ENCODE measurements at regions not wholly inside any gene's neighbourhood (a gene's known extent, or its start where the extent isn't known, plus 50 kb on each side); places are given as distances from the start of the nearest gene placed in this dataset.

GRCh38 chr1:208639382-208639781, 395.2 kb upstream of the PLXNA2 start:
- Histone ChIP-seq H3K4me1 (no peaks in the 10 kb centered on the region), H3K27ac (no peak overlapping the region), H3K27me3 (peaks cover 8% of the 10 kb centered on the region), H3K36me3 (no peaks in the 10 kb centered on the region), H3K4me3 (no peak overlapping the region), H3K9me3 (no peaks in the 10 kb centered on the region)
- no peak for DNase-seq (ENCODE audit: low spot score in 2 of 2)
- TF ChIP-seq POLR2A (IDR thresholded peaks at IDR 0.05) (no peak), EP300 (IDR thresholded peaks at IDR 0.05) (no peak), POLR2AphosphoS5 (IDR thresholded peaks at IDR 0.05) (no peak)
- TF ChIP-seq, protein P1, sequence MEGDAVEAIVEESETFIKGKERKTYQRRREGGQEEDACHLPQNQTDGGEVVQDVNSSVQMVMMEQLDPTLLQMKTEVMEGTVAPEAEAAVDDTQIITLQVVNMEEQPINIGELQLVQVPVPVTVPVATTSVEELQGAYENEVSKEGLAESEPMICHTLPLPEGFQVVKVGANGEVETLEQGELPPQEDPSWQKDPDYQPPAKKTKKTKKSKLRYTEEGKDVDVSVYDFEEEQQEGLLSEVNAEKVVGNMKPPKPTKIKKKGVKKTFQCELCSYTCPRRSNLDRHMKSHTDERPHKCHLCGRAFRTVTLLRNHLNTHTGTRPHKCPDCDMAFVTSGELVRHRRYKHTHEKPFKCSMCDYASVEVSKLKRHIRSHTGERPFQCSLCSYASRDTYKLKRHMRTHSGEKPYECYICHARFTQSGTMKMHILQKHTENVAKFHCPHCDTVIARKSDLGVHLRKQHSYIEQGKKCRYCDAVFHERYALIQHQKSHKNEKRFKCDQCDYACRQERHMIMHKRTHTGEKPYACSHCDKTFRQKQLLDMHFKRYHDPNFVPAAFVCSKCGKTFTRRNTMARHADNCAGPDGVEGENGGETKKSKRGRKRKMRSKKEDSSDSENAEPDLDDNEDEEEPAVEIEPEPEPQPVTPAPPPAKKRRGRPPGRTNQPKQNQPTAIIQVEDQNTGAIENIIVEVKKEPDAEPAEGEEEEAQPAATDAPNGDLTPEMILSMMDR (IDR thresholded peaks at IDR 0.05) = no peak
- 89% methylated on average over 2 of the region's 2 CpGs for WGBS

DNA sequence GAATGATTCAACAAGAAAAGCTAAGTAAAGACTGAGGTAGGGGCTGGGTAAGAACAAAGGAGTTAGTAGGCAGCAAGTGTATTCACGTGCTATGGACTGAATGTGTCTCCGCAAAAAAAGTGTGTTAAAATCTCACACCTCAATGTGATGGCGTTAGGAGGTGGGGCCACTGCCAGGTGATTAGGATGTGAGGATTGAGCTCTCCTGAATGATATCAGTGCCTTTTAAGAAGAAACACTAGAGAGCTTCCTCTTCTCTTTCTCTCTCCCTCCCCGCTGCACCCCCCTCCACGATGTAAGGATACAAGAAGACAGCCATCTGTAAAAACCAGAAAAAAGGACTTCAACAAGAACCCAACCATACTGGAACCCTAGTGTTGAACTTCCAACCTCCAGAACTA, 396.1 kb upstream of the PLXNA2 start:
- whole genome bisulfite sequencing = 92% methylated on average over 5 of the region's 5 CpGs
- Histone ChIP-seq H3K27ac (no peak overlapping the region), H3K36me3 (no peaks in the 10 kb centered on the region), H3K4me1 (no peaks in the 10 kb centered on the region), H3K27me3 (peaks cover 8% of the 10 kb centered on the region), H3K4me3 (no peak overlapping the region), H3K9me3 (no peaks in the 10 kb centered on the region)
- no peak for DNase-seq (ENCODE audit: low spot score in 2 of 2)
- TF ChIP-seq EP300 (IDR thresholded peaks at IDR 0.05) (no peak), POLR2A (IDR thresholded peaks at IDR 0.05) (no peak), POLR2AphosphoS5 (IDR thresholded peaks at IDR 0.05) (no peak)
- TF ChIP-seq, protein P1 (IDR thresholded peaks at IDR 0.05) = no peak

GRCh38 chr1:208641579-208642280, 397.5 kb upstream of the PLXNA2 start:
- Histone ChIP-seq H3K27me3 (peaks cover 11% of the 10 kb centered on the region), H3K36me3 (no peaks in the 10 kb centered on the region), H3K4me3 (no peak overlapping the region), H3K9me3 (no peaks in the 10 kb centered on the region), H3K27ac (no peak overlapping the region), H3K4me1 (no peaks in the 10 kb centered on the region)
- no peak for DNase-seq (ENCODE audit: low spot score in 2 of 2)
- TF ChIP-seq, protein P1 (IDR thresholded peaks at IDR 0.05) = no peak
- TF ChIP-seq POLR2AphosphoS5 (IDR thresholded peaks at IDR 0.05) (no peak), EP300 (IDR thresholded peaks at IDR 0.05) (no peak), POLR2A (IDR thresholded peaks at IDR 0.05) (no peak)
- 83% methylated on average over 4 of the region's 4 CpGs for WGBS

DNA sequence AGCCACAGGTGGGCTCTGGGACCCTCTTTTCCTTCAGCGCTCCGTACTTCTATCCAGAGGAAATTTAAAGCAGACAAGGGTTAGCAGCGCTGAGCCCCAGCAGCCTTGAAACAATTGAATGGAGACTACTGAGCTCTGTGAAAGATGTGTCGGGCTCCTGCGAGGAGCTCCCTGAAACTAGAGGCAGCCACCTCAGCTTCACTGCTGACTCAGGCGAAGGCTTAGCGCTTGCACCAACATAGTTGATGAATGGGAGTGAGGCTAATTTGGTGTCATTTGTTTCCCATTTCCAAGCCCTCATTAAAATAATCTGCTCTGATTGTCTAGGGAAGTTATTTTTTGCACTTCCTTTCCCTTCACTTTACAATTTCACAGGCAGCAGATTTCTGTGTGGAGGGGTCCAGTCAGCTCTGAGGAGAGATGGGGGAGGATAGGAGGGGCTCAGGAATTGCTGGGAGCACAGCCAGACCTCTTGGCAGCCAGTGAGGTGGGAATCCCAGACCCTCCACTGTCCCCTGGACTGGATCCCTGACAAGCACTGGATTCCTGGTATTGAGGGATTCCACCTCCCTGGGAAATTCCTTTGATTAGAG, 398.9 kb upstream of the PLXNA2 start:
- Histone ChIP-seq H3K4me1 (no peaks in the 10 kb centered on the region), H3K36me3 (no peaks in the 10 kb centered on the region), H3K27me3 (peaks cover 16% of the 10 kb centered on the region), H3K9me3 (no peaks in the 10 kb centered on the region), H3K4me3 (no peak overlapping the region), H3K27ac (no peak overlapping the region)
- TF ChIP-seq, protein P1 (IDR thresholded peaks at IDR 0.05) = no peak
- no peak for TF ChIP-seq EP300 (IDR thresholded peaks at IDR 0.05)
- no peak for TF ChIP-seq POLR2A (IDR thresholded peaks at IDR 0.05)
- no peak for TF ChIP-seq POLR2AphosphoS5 (IDR thresholded peaks at IDR 0.05)
- WGBS = 68% methylated on average over 7 of the region's 7 CpGs
- no peak for DNase-seq (ENCODE audit: low spot score in 2 of 2)

DNA sequence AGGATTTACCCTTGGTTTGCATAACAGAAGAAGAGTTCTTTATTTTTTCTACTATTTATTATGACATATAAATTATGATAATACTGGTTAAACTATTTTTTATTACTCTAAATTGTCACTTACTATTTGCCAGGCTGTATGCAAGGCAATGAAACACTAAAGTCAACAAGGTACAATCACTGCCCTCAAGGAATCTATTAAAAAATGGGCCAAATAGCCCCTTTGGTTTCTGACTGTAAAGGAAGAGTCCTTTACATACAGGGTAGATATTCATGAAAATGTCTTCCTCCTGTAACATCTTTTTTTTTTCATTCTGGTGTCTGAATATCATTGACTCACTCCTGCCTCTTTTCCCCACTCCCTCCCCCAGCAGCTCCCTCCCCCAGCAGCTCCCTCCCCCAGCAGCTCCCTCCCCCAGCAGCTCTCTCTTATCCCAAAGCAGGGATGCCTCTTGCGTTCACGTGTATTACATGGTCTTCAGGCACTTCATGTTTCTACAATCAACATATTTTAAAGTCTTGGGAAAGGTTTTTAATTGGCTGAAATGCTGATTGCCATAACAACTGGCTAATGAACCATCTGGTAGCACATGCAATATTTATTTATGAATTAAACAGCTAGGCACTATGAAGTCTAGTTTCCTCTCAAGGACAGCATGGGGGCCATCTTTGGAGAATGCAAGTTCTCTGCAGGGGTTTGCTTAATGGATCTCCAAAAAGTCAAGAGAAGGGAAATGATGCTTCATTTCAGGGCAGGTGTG, 400.4 kb upstream of the PLXNA2 start:
- no peaks in the 10 kb centered on the region for H3K4me1 ChIP-seq
- no peaks in the 10 kb centered on the region for H3K9me3 ChIP-seq
- H3K27me3 ChIP-seq = peaks cover 20% of the 10 kb centered on the region
- H3K36me3 ChIP-seq = no peaks in the 10 kb centered on the region
- TF ChIP-seq POLR2A (IDR thresholded peaks at IDR 0.05) (no peak), EP300 (IDR thresholded peaks at IDR 0.05) (no peak), POLR2AphosphoS5 (IDR thresholded peaks at IDR 0.05) (no peak)
- TF ChIP-seq, protein P1 (IDR thresholded peaks at IDR 0.05) = no peak
- no peak overlapping the region for H3K27ac ChIP-seq
- H3K4me3 ChIP-seq = no peak overlapping the region
- WGBS = 40% methylated on average over 2 of the region's 2 CpGs
- no peak for DNase-seq (ENCODE audit: low spot score in 2 of 2)
